Fibroblast of skin of left quadriceps (primary cell): ENCODE measurements at regions not wholly inside any gene's neighbourhood (a gene's known extent, or its start where the extent isn't known, plus 50 kb on each side); places are given as distances from the start of the nearest gene placed in this dataset.
"Not testable (repeated sequence)": the region's sequence is repeated elsewhere in the genome, so short reads cannot be mapped to it uniquely, and the experiment has no call there.

ENCODE experiments used
- DNase-seq, 2 experiments: peaks; one replicate each; pipeline ENCODE4 v3.0.0-alpha.2; 2013; ENCODE audit warnings: low read depth in 2 of 2

DNA sequence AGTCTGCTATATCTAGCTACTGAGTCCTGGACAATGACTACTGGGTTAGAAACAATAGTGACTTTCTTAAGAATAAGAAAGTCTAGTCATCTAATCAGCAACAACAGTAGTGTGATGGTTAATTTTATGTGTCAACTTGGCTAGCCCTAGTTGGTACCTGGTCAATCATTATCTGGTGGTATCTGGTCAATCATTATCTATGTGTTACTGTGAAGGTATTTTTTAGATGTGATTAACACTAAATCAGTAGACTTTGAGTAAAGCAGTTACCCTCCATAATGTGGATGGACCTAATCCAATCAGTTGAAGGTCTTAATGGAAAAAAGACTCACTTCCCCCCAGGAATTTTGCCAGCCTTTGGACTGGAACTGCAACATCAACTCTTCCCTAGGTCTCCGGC lies 312.6 kb downstream of the SIPA1L2 start:
- no peak for DNase-seq

DNA sequence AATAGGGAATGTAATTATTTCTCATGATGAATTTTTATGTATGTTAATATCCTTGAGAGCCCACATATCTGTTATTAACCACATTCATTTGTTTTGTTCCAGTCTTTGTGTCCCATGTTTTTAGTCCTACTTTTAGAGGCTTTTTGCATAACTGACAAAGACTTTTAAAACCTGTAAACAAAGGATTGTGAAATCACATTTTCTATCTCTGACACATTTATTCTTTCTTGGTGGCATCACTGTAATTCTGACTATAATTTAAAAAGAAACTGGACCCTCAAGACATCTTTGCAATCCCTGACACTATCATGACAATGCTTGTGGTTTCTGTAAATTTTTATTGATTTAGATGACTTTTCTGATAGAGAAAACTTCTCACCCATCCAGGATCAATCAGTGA lies 313.1 kb downstream of the SIPA1L2 start:
- DNase-seq: no peak

DNA sequence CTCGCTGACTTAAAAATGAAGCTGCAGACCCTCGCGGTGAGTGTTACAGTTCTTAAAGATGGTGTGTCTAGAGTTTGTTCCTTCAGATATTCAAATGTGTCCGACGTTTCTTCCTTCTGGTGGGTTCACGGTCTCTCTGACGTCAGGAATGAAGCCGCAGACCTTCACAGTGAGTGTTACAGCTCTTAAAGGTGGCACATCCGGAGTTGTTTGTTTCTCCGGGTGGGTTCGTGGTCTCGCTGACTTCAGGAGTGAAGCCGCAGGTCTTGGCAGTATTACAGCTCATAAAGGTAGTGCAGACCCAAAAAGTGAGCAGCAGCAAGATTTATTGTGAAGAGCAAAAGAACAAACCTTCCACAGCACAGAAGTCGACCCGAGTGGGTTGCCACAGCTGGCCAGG lies 316.1 kb downstream of the SIPA1L2 start:
- DNase-seq: not testable (repeated sequence)

DNA sequence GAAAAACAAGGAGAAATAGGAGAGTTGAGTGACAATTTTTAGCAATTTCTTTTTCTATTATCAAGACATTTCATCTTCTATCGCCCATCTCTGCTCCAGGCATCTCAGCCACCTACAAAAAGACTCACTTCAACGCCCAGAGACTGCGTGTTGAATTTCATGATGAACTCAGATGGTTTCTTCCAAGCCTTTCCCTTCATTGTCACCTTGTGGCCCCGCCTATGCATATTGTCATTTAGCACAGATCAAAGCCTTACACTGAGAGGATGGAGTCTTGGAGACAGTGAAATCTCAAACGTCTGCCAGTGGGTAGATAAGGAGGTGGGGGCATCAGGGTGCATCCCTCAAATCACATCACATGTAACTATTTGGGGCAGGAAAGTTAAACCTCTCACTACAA lies 319.4 kb downstream of the SIPA1L2 start:
- no peak for DNase-seq

DNA sequence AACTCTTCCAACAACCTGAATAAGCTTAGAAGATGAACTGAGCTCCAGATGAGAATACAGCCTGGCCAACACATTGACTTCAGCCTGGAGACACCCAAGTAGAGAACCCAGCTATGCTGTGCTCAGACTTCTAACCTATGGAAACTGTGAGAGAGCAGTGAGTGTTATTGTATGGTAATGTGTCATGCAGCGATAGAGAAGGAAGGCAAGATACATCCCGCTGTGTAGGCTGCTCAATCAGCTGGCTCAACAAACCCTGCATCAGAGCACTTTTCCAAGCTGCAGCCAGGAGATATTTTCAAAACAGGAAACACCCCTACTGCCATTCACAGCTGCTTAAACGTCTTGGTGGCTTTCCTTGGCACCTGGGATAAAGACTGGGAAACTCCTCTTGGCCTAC lies 321.3 kb downstream of the SIPA1L2 start:
- DNase-seq: no peak

DNA sequence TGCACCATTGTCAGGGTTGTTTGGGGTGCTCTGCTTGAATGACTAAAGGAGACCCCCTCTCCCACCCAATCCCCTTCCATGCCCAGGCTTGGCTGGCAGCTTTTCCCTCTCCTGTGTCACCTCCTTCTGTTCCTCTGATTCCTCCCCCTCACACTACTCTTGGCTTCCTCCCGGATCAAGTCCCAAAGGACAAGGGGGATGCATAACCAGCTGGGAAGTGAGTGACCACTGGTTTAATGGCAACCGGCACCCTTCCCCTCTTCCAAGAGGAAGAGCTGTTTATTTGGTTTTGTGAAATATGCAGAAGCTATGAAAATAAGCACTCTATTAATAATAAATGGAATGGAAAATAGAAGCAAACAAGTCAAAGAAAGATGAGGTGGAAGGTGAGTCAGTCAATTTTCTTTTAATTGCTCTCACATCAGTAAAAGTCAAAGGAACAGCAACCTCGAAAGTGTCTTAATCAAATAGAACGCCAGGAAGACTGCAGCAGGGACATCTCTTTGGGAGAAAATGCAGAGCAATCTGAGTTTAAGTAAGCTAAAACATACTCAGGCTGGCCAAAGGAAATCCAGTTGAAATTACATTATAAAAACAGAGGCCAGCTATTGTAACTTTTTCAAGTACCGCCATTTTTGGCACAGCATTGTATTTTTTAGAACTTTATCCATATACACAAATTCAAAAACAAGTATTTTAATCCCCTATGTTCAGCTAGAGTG lies 322.5 kb downstream of the SIPA1L2 start:
- no peak for DNase-seq

DNA sequence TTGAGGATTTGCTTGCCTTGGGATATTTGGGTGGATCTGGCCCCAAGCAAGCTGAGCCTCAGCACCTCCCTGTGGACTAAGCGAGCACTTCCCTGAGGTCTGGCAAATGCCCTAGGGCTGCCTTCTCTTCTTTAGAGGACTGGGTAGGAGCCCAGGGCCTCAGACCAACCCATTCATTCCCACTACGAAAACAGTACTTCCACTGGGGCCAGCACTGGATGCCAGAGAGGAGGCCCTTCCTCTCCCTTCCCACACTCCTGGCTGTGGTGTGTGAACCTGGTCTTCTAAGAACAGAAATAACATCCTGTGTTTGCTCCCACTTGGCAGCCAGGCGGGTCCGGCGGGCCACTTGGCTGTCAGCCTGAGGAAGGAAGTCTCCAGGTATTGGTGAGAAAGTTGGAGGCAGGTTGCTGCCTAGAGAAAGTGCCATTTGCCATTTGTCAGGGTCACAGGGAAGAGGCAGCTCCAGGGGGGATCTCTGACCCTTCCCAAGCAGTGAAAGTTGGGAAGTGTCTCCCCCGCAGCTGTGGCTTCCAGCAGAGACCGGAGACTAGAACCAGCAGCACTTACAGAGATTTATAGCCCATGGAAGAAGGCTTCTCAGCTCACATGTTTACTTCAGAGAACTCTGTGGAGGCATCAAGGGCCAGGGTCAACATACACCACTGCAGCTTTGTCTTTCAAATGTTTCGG lies 323.5 kb downstream of the SIPA1L2 start:
- no peak for DNase-seq

DNA sequence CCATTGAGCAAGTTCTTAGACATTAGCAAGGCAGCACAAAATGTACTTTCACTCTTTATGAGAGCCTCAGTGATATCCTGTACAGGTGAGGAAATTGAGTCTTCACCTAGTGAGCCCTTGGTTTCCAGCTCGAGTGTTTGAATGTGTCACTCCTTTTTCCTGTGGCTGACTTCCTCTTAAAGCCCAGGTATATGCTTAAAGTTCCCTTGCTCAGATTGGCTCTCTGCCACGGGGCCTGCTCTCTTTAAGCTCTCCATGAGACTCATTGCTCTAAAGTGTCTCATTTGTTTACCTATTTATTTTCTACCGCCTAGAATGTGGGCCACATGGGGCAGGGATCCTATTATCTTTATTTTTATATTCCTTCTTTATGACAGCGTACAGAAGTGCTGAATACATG lies 324.9 kb downstream of the SIPA1L2 start:
- DNase-seq: no peak

DNA sequence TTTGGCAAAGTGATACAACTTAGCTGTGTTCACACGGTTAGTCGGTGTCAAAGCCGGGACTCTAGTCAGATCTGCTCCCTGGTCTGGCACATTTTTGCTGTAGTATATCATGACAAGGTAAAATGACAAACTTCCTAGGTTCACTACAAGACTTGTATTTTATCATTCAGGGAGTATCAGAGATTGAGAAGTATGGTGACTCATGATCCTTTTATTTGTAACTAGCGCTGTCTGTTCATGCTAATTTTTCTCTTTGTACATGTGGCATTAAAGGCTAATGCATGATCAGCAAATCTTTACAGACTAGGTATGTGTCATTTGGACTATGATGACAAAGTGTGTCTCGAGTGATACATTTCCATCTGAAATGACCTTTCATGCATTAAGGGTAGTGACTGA lies 326.7 kb downstream of the SIPA1L2 start:
- no peak for DNase-seq

DNA sequence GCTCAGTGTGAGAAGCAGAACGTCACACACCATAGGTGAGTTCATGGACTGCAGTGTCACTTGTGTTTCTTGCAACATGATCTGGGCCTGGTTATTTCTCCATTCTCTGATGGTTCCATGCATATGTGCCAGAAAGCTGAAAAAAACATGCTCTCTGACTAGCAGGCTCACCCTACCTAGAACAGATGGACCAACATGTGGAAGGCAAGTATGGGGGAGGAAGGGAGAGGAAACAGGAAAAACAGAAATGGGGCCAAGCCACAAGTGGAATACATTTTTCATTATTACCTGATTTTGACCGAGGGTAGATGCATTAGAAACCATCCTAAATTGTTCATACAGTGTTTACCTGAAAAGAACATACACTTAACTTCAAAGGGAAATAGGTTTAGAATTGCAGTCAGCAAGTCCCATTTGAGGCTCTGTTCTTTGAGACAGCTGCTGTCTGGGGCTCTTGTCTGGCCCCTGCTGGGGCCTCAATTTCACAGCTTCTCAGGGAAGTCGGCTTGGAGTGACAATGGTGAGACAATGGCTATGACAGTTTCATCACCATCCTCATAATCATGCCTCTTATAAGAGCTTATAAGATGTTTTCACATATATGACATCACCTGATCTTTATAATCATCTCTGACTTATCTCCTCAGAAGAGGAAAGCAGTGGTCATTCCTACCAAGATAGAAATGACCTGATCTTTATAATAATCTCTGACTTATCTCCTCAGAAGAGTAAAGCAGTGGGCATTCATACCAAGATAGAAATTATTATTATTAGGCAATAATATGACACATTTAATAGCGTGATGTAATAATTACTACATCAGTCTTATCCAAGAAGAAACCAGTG lies 327.3 kb downstream of the SIPA1L2 start:
- no peak for DNase-seq

DNA sequence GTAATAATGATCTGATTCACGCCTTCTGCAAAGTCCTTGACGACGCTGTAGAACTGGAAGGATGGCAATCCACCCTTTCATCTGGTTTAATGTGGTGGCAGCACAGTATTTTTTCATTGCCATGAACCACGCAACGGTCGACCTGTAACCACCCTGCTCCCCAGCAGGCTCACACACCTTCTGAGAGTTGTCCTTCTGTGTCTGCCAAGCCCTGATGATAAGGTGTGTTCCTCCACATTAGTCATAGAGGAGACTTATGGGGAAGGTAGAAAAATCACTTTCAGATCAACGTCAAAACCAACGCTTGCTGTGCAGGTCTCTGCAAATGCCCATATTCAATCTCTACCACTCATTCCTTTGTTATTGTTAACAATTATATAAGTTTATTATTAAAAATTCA lies 328.7 kb downstream of the SIPA1L2 start:
- no peak for DNase-seq

DNA sequence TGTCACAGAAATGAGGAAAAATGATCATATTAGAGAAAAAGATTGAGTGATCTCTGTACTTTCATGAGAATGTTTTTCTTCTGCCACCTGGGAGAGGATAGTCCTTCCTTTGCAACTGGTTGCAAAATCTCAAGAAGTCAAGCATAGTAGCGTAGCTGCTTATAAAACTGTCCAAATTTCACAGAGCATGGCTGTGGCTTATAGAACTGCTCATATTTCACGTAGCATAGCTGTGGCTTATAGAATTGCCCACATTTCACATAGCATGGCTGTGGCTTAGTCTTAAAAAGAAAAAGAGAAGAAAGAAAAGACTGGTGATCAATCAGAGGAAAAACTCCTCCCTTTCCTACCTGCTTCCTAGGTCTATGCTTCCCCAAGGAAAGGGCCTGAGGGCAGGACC lies 329.5 kb downstream of the SIPA1L2 start:
- peak; percentile 11 to 25 for DNase-seq

DNA sequence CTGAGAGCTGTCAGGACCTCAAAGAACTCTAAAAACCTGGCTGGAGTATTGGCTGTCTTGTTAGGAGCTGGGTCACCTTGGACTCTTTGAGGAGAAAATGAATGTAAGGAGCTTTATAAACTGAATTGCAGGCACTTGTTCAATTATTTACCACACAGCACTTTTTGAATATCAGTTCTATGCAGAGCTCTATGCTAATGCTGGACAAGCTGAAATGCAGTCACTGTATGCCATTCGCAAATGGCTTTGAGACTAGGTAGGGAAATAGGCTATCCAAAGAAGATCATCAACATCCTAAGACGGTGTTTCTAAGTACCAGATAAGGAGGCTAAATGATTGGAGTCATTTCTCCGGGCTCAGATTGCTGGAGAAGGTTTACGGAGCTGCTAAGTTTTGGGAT lies 333.5 kb downstream of the SIPA1L2 start:
- DNase-seq: no peak

DNA sequence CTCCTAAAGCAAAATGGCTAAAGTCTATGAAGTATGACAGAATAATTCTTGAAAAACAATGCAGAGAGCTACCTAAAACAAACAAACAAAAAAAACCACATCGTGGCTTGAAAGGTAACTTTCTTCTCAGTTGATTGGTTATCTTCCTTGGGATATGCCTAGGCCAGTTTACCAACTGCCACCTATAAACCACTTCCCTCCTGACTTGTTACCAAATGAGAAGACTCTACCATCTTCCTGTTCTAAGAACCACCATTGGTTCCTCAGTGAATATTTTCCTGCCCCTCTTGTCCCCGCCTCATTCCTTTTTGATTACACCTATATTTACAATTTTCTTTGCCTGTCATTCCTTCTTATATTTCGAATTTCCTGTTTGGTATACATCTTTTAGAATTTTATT lies 336.6 kb downstream of the SIPA1L2 start:
- no peak for DNase-seq

DNA sequence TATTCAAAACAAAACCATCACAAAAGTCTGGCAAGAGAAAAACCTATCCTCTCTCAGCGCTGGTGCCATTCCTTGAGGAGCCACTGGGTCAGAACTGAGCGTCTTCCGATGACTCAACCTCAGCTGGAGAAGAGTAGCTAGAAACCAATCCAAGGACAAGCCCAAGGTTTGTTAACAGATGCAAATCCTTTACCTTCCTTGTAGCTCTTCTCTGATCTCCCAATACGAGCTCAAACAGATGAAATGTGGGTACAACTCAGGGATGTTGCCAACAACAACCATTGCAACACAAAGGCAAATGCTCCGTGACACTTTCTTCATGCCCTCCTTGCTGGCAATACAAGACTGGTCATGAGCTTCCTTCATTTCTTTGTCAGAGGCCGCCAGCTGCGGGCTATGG lies 337.1 kb downstream of the SIPA1L2 start:
- no peak for DNase-seq

DNA sequence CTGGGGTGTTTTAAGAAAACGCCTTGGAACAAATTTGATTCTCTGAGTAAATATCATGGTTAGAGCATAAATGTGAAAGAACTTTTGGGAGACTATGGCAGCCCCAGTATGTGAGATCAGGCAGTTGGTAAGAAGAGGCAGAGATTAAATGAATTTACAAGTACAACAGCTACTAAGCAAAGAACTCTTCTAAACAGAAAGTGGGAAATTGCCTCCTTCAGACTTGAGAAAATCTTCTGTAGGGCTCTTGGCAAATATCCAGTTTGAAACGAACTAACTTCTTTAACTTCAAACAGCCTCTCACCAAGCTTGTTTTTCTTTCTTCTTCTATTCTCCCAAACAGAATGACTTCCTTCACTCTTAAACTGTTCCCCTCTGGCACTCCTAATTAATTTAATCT lies 337.7 kb downstream of the SIPA1L2 start:
- DNase-seq: no peak

DNA sequence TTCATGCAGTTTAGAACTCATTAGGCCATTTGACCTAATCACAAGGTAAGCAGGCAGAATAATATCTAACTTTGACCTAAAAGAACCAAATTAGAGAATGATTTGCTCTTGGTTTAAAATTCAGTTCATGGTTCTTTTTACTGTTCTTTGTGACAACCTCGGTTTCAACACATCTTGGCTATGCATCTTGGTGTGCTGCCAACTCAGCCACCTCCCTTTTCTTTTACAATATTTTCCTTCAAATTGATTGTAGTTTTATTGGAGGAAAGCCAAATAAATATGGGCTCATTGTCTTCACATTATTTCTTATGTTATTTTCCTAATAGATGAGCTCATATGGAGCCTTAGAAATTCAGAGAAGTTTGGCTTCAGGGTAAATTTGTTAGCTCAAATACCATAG lies 338.3 kb downstream of the SIPA1L2 start:
- no peak for DNase-seq

DNA sequence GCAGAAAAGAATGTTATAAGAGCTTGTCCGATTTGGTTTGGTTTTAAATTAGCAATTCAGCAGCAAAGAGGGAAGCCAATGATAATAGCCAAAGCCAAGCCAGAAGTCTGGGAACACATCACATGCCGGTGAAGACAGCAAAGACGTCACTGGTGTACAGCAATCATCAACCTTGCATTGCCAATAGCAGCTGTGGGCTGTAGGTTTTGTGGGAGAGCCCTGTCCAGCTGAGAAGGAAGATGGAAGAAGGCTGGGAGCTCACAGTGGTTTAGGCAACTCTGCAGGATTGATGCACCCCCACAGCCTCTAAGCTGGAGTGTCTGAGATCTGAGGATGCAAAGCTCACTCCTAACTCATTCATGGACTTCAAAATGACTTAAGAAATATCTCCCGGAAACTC lies 338.7 kb downstream of the SIPA1L2 start:
- DNase-seq: no peak

DNA sequence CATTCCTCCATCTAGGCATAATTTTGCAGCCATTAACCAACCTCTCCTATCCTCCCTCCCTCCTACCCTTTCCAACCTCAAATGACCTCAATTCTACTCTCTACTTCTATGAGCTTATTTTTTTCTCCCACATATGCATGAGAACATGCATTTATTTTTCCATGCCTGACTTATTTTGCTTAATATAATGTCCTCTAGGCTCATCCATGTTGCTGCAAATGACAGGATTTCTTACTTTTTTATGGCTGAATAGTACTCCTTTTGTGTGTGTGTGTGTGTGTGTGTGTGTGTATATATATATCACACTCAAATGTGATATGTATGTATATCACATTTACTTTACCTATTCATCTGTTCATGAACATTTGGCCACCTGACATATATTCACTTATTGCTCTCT lies 339.4 kb downstream of the SIPA1L2 start:
- no peak for DNase-seq

DNA sequence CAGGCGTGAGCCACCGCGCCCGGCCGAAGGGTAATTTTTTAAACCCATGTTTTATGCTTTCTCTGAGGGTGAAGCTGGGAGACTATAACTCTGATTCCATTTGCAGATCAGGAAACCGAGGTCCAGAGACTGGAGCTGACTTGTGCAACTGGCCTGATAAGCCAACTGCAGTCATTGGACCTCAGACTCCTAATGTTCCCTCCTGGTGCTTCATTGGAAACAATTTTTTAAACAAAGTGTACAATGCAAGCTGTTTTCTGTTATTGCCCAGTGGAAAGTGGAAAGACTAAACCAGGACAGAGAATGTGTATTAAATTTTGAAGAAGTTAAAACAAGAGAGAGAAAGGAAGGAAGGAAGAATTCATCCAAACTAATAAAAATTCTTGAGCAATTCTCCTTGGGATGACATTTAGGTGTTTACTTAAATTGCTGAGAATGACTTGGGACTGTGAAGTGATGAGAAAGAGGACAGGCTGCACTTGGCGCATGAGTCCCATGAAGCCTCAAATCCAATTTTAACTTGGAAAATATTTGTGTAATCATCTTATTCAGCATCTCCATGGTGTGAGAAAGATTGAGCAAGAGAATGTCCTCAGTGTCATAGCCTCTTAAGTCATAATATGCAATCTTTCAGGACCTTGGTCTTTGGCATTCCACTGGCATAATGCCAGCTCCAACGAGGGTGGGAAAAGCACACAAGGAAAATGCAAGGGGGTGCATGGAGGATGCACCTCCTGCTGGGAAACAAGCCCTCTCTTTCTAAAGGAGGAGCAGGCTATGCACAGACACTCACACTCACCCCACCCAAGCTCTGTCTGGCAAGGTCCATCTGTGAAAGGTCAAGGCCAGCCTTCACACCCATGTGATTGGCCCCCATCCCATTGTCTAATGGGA lies 342.0 kb downstream of the SIPA1L2 start:
- DNase-seq: no peak

DNA sequence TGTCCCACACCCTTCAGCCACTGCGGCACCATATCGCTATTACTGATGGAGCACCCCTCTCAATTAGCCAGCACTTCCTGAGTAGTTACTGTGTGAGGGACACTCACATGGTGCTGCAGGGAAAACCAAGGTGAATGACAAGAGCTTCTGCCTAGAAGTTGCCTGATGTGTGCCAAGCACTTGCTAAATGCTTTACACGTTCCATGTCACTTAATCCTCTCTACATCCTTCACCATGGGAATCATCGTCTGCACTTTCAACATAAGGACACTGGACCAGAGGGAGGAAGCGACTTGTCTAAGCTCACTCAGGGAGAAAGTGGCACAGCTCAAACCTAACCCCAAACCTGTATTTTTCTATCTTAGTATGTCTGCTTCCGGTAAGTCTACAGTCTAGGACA lies 344.8 kb downstream of the SIPA1L2 start:
- DNase-seq: no peak

DNA sequence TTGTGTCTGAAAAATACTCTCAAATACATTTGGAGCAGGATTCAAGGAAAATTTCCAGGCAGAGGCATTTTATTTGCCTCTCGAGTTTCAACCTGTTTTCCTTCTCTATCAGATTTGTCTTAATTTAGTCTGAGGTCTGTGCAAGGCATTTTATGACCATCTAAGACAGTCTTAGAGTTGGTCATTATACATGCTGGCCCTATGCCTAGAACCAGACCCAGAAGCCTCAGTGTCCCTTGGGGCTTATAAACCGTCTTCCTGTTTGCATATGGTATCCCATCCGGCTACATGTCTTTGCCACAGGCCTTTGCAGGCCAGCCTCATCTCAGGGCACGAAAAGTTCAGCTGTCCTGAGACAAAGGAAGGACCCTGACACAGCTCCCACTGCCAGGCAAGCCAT lies 346.1 kb downstream of the SIPA1L2 start:
- DNase-seq: no peak
